Activated T-helper 1 cell treated with Interleukin-2 at 50 U/mL for 16 hours (primary cell): ENCODE measurements at regions not wholly inside any gene's neighbourhood (a gene's known extent, or its start where the extent isn't known, plus 50 kb on each side); places are given as distances from the start of the nearest gene placed in this dataset.

ENCODE experiments used
- DNase-seq: peaks from one replicate; pipeline ENCODE4 v3.0.0-alpha.2; 2020; ENCODE audit warnings: low read depth

- no peak for DNase-seq
Measured at GRCh38 chr2:241942416-241943208, 73.1 kb downstream of the RTP5 start.

GRCh38 chr2:241943209-241943850 lies 73.8 kb downstream of the RTP5 start:
- no peak for DNase-seq

- no peak for DNase-seq
Measured at GRCh38 chr2:241943961-241944575, 74.5 kb downstream of the RTP5 start.

- DNase-seq: no peak
Measured at GRCh38 chr2:241944821-241945220, 75.3 kb downstream of the RTP5 start.

GRCh38 chr2:241945311-241945710 lies 75.8 kb downstream of the RTP5 start:
- DNase-seq: no peak

GRCh38 chr2:241945803-241946202 lies 76.3 kb downstream of the RTP5 start:
- no peak for DNase-seq

- no peak for DNase-seq
Measured at GRCh38 chr2:241946306-241947003, 76.9 kb downstream of the RTP5 start.

- DNase-seq: no peak
Measured at GRCh38 chr2:241947004-241947350, 77.4 kb downstream of the RTP5 start.

GRCh38 chr2:241947401-241947800 lies 77.9 kb downstream of the RTP5 start:
- DNase-seq: no peak

GRCh38 chr2:241947876-241948275 lies 78.3 kb downstream of the RTP5 start:
- DNase-seq: no peak

GRCh38 chr2:241948299-241948897 lies 78.9 kb downstream of the RTP5 start:
- DNase-seq: no peak

- no peak for DNase-seq
Measured at GRCh38 chr2:241948901-241949735, 79.6 kb downstream of the RTP5 start.

- no peak for DNase-seq
Measured at GRCh38 chr2:241949736-241950412, 80.3 kb downstream of the RTP5 start.

- peak; percentile 37 for DNase-seq
Measured at GRCh38 chr2:241950413-241951315, 81.1 kb downstream of the RTP5 start.

GRCh38 chr2:241951316-241951700 lies 81.8 kb downstream of the RTP5 start:
- DNase-seq: no peak

- no peak for DNase-seq
Measured at GRCh38 chr2:241951920-241952319, 82.4 kb downstream of the RTP5 start.

- no peak for DNase-seq
Measured at GRCh38 chr2:241952816-241953215, 83.3 kb downstream of the RTP5 start.

GRCh38 chr2:241953324-241953928 lies 83.9 kb downstream of the RTP5 start:
- no peak for DNase-seq

- no peak for DNase-seq
Measured at GRCh38 chr2:241956521-241957110, 87.1 kb downstream of the RTP5 start.
